H9 (cell line): ENCODE measurements at regions not wholly inside any gene's neighbourhood (a gene's known extent, or its start where the extent isn't known, plus 50 kb on each side); places are given as distances from the start of the nearest gene placed in this dataset.

Experiments used
- DNase-seq: peaks from one replicate; pipeline ENCODE4 v3.0.0-alpha.2; 2017
- H2AFZ ChIP-seq: one replicate; pipeline ENCODE4 v1.6.1; 2013; ENCODE audit warnings: mild to moderate bottlenecking, low read length, control low read depth, moderate library complexity
- H2AK5ac ChIP-seq: 2 replicates; pipeline ENCODE4 v1.6.1; 2013; ENCODE audit warnings: low read length, control low read depth, mixed read lengths; ENCODE audit not compliant: insufficient read length
- H2BK120ac ChIP-seq: one replicate; pipeline ENCODE4 v1.6.1; 2013; ENCODE audit warnings: low read depth, mild to moderate bottlenecking, low read length, control low read depth, inconsistent platforms; ENCODE audit not compliant: poor library complexity, severe bottlenecking
- H2BK12ac ChIP-seq: 2 replicates; pipeline ENCODE4 v1.6.1; 2013; ENCODE audit warnings: low read length, control low read depth, mixed read lengths, low read depth; ENCODE audit not compliant: insufficient read length
- H2BK15ac ChIP-seq: 2 replicates; pipeline ENCODE4 v1.6.1; 2013; ENCODE audit warnings: low read depth, low read length, control low read depth
- H2BK20ac ChIP-seq: one replicate; pipeline ENCODE4 v1.6.1; 2013; ENCODE audit warnings: low read depth, mild to moderate bottlenecking, low read length, control low read depth, inconsistent platforms; ENCODE audit not compliant: poor library complexity, severe bottlenecking
- H2BK5ac ChIP-seq: 2 replicates; pipeline ENCODE4 v1.6.1; 2013; ENCODE audit warnings: low read length, control low read depth, mixed read lengths; ENCODE audit not compliant: insufficient read length
- H3K14ac ChIP-seq: 2 replicates; pipeline ENCODE4 v1.6.1; 2013; ENCODE audit warnings: low read length, control low read depth; ENCODE audit not compliant: insufficient read depth
- H3K18ac ChIP-seq: 2 replicates; pipeline ENCODE4 v1.6.1; 2013; ENCODE audit warnings: low read depth, mild to moderate bottlenecking, mixed read lengths, low read length, control low read depth; ENCODE audit not compliant: insufficient read length
- H3K23ac ChIP-seq: 2 replicates; pipeline ENCODE4 v1.6.1; 2013; ENCODE audit warnings: low read length, control low read depth, mixed read lengths, low read depth; ENCODE audit not compliant: insufficient read length
- H3K23me2 ChIP-seq: 2 replicates; pipeline ENCODE4 v1.6.1; 2013; ENCODE audit warnings: low read depth, mild to moderate bottlenecking, mixed read lengths, low read length, control low read depth; ENCODE audit not compliant: insufficient read length, poor library complexity, severe bottlenecking
- H3K27ac ChIP-seq: 2 replicates; pipeline ENCODE4 v1.5.1; 2013; ENCODE audit warnings: low read length, control low read depth, mixed read lengths, low read depth; ENCODE audit not compliant: insufficient read length
- H3K27me3 ChIP-seq: 2 replicates; pipeline ENCODE4 v1.6.1; 2013; ENCODE audit warnings: low read length, control low read depth, inconsistent platforms; ENCODE audit not compliant: insufficient read depth
- H3K4ac ChIP-seq: 2 replicates; pipeline ENCODE4 v1.6.1; 2013; ENCODE audit warnings: low read depth, mild to moderate bottlenecking, control low read depth, inconsistent platforms, low read length, moderate library complexity
- H3K4me1 ChIP-seq: 2 replicates; pipeline ENCODE4 v1.6.1; 2013; ENCODE audit warnings: low read length, control low read depth, inconsistent platforms; ENCODE audit not compliant: insufficient read depth
- H3K4me2 ChIP-seq: 2 replicates; pipeline ENCODE4 v1.6.1; 2013; ENCODE audit warnings: low read length, control low read depth, mixed read lengths; ENCODE audit not compliant: insufficient read length, insufficient read depth
- H3K56ac ChIP-seq: 2 replicates; pipeline ENCODE4 v1.6.1; 2013; ENCODE audit warnings: low read depth, mild to moderate bottlenecking, mixed read lengths, low read length, control low read depth; ENCODE audit not compliant: insufficient read length
- H3K79me1 ChIP-seq: 2 replicates; pipeline ENCODE4 v1.6.1; 2013; ENCODE audit warnings: low read depth, mild to moderate bottlenecking, moderate library complexity, low read length, control low read depth, inconsistent platforms; ENCODE audit not compliant: insufficient read depth, poor library complexity, severe bottlenecking
- H3K79me2 ChIP-seq: 2 replicates; pipeline ENCODE4 v1.6.1; 2013; ENCODE audit warnings: low read length, control low read depth, inconsistent platforms; ENCODE audit not compliant: insufficient read depth
- H3K9ac ChIP-seq: 2 replicates; pipeline ENCODE4 v1.6.1; 2013; ENCODE audit warnings: low read length, control low read depth, mixed read lengths; ENCODE audit not compliant: insufficient read length; ENCODE audit errors: extremely low read depth
- H3K9me3 ChIP-seq: one replicate; pipeline ENCODE4 v1.6.1; 2013; ENCODE audit warnings: low read depth, low read length, inconsistent platforms; ENCODE audit not compliant: control insufficient read depth
- H3T11ph ChIP-seq: one replicate; pipeline ENCODE4 v1.6.1; 2013; ENCODE audit warnings: mild to moderate bottlenecking, low read length, control low read depth, inconsistent platforms
- H4K20me1 ChIP-seq: one replicate; pipeline ENCODE4 v1.6.1; 2013; ENCODE audit not compliant: control insufficient read depth, insufficient read length, insufficient read depth
- H4K5ac ChIP-seq: 2 replicates; pipeline ENCODE4 v1.6.1; 2013; ENCODE audit warnings: low read depth, mild to moderate bottlenecking, mixed read lengths, low read length, control low read depth; ENCODE audit not compliant: insufficient read length
- H4K8ac ChIP-seq: replicated peaks from 2 replicates; pipeline ENCODE4 v1.6.1; 2013; ENCODE audit warnings: low read length, control low read depth, mixed read lengths, low read depth; ENCODE audit not compliant: insufficient read length
- H4K91ac ChIP-seq: 2 replicates; pipeline ENCODE4 v1.6.1; 2013; ENCODE audit warnings: low read depth, mild to moderate bottlenecking, moderate library complexity, mixed read lengths, low read length, control low read depth; ENCODE audit not compliant: insufficient read length
- H3K27ac Mint-ChIP-seq, 3 experiments: 2 replicates in 2 of 3; 3 replicates in 1 of 3; pipeline ENCODE4 v1.8.0; 2020 to 2021; ENCODE audit warnings: mixed read lengths in 3 of 3, mild to moderate bottlenecking in 1 of 3, moderate library complexity in 1 of 3
- H3K27me3 Mint-ChIP-seq: 2 replicates; pipeline ENCODE4 v1.8.0; 2021; ENCODE audit warnings: low read depth, mild to moderate bottlenecking, moderate library complexity, mixed read lengths
- H3K36me3 Mint-ChIP-seq, 3 experiments: 2 replicates in 2 of 3; 3 replicates in 1 of 3; pipeline ENCODE4 v1.8.0; 2020 to 2021; ENCODE audit warnings: low read depth in 3 of 3, mixed read lengths in 3 of 3; ENCODE audit not compliant: insufficient read depth in 1 of 3
- H3K4me1 Mint-ChIP-seq, 2 experiments: 2 replicates each; pipeline ENCODE4 v1.8.0; 2020; ENCODE audit warnings: mixed read lengths in 2 of 2
- H3K4me3 Mint-ChIP-seq, 2 experiments: 2 replicates in 1 of 2; 3 replicates in 1 of 2; pipeline ENCODE4 v1.8.0; 2020 to 2021; ENCODE audit warnings: mild to moderate bottlenecking in 2 of 2, mixed read lengths in 2 of 2, moderate library complexity in 1 of 2
- H3K9me3 Mint-ChIP-seq, 2 experiments: 2 replicates in 1 of 2; 3 replicates in 1 of 2; pipeline ENCODE4 v1.8.0; 2020; ENCODE audit warnings: mild to moderate bottlenecking in 2 of 2, mixed read lengths in 2 of 2, moderate library complexity in 1 of 2
- CTCF ChIP-seq: fragments of 200-600 bp; sonication (generic); conservative IDR thresholded peaks from 3 replicates; pipeline ENCODE4 v1.8.0; 2021; ENCODE audit warnings: antibody characterized with exemption, mild to moderate bottlenecking
- WGBS: extraction: QIAGEN DNeasy Blood & Tissue Kit; methylation state at CpG from one replicate; pipeline ENCODE4 v1.1.7; 2013; ENCODE audit warnings: missing lambda C conversion rate, low lambda C conversion rate, mixed read lengths; ENCODE audit not compliant: insufficient read length; ENCODE audit errors: extremely low coverage; 5-methylcytosine and 5-hydroxymethylcytosine counted together

- Histone ChIP-seq H3K4ac (no peak overlapping the region), H3K18ac (no peak overlapping the region), H3K9me3 (no peaks in the 10 kb centered on the region), H3K23ac (no peak overlapping the region), H3K27ac (no peak overlapping the region), H2BK20ac (no peak overlapping the region), H3K23me2 (no peaks in the 10 kb centered on the region), H2AK5ac (no peak overlapping the region), H3K4me1 (no peaks in the 10 kb centered on the region), H2AFZ (no peak overlapping the region), H3K79me2 (no peaks in the 10 kb centered on the region), H2BK120ac (no peak overlapping the region), H4K20me1 (no peaks in the 10 kb centered on the region), H4K91ac (no peak overlapping the region), H3K9ac (no peak overlapping the region), H2BK15ac (no peak overlapping the region), H3K56ac (no peak overlapping the region), H2BK12ac (no peak overlapping the region), H3K27me3 (no peaks in the 10 kb centered on the region), H4K5ac (no peak overlapping the region), H3K14ac (no peak overlapping the region), H3K4me2 (no peak overlapping the region), H2BK5ac (no peak overlapping the region), H4K8ac (no peak overlapping the region), H3K79me1 (no peaks in the 10 kb centered on the region), H3T11ph (no peak overlapping the region)
- H3K27ac Mint-ChIP-seq = no peak overlapping the region
- no peak overlapping the region for H3K4me3 Mint-ChIP-seq
- no peaks in the 10 kb centered on the region for H3K36me3 Mint-ChIP-seq
- no peaks in the 10 kb centered on the region for H3K9me3 Mint-ChIP-seq
- peak; percentile 14 for DNase-seq
- no CpG with 5 or more reads among the region's 8 CpGs for WGBS
- no peaks in the 10 kb centered on the region; the same call in 1 of the 2 replicates for H3K27me3 Mint-ChIP-seq
- TF ChIP-seq CTCF = no peak
- peaks cover 0 to 8% of the 10 kb centered on the region in 2 experiments; a peak in 2 of 4 replicates for H3K4me1 Mint-ChIP-seq
These were observed 393.6 kb downstream of the PTPRU start for GRCh38 chr1:29629814-29630516.
